ENCODE measurements at regions not wholly inside any gene's neighbourhood (a gene's known extent, or its start where the extent isn't known, plus 50 kb on each side); places are given as distances from the start of the nearest gene placed in this dataset.

DNA sequence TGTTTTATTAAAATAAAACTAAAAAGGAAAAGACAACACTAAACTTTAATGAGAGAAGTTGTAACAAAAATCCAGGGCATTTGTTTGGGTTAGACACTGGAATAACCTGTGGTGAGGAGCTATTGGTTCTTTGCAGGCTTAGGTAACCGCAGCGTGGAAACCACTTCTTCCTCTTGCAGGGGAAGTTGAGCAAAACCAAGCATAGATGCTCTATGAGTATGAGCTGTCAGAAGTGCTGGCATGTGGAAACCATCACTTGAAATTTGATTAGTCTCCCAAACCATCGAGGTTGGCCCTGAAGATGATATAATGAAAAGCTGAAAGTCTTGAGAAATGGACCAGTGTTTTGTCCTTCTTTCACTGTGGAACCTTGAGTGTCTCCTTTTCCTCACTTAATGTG, 127.1 kb upstream of the RBMS3 start:
- Histone ChIP-seq H3K18ac (ENCODE audit: low read length) (no peak overlapping the region), H2AFZ (ENCODE audit: low read length) (no peak overlapping the region), H3K4ac (ENCODE audit: low read length) (no peak overlapping the region), H3K9me3 (replicated peaks in 1 of 2; ENCODE audit: control insufficient read depth in 2 of 2, insufficient read depth in 1 of 2, low read depth in 1 of 2, low read length in 2 of 2) (no peaks in the 10 kb centered on the region), H4K91ac (ENCODE audit: low read depth, low read length, poor library complexity) (no peak overlapping the region), H2BK15ac (ENCODE audit: low read length) (no peak overlapping the region), H4K8ac (ENCODE audit: low read depth, low read length) (no peak overlapping the region), H2BK5ac (ENCODE audit: low read length) (no peak overlapping the region), H3K36me3 (replicated peaks in 1 of 2; ENCODE audit: control insufficient read depth in 2 of 2, insufficient read depth in 2 of 2, low read length in 2 of 2) (no peaks in the 10 kb centered on the region), H3K4me1 (ENCODE audit: control insufficient read depth in 2 of 2, insufficient read depth in 1 of 2, low read depth in 1 of 2, low read length in 2 of 2) (peaks cover 0 to 1% of the 10 kb centered on the region in 2 donors), H3K14ac (ENCODE audit: low read length) (no peak overlapping the region), H2BK120ac (ENCODE audit: low read depth, low read length) (no peak overlapping the region), H3K27ac (replicated peaks; ENCODE audit: low read length) (no peak overlapping the region), H3K4me3 (ENCODE audit: low read length in 2 of 2) (no peak overlapping the region), H2BK12ac (ENCODE audit: low read length) (no peak overlapping the region), H3K27me3 (ENCODE audit: control insufficient read depth in 3 of 3, insufficient read depth in 3 of 3, low read depth in 1 of 3, low read length in 3 of 3) (no peaks in the 10 kb centered on the region), H3K9ac (ENCODE audit: low read depth, low read length, poor library complexity) (no peak overlapping the region), H3K4me2 (ENCODE audit: insufficient read depth, low read length, poor library complexity, severe bottlenecking) (no peak overlapping the region), H2AK5ac (ENCODE audit: low read depth, low read length) (no peak overlapping the region), H3K79me1 (ENCODE audit: low read depth, low read length) (no peaks in the 10 kb centered on the region), H3K23ac (ENCODE audit: low read depth, low read length, poor library complexity) (no peak overlapping the region)
- no CpG with 5 or more reads among the region's 3 CpGs for WGBS, 2 donors (ENCODE audit: extremely low coverage in 2 of 2, insufficient read length in 2 of 2, insufficient replicate concordance in 1 of 2)
- DNase-seq (ENCODE audit: low spot score), result no peak

DNA sequence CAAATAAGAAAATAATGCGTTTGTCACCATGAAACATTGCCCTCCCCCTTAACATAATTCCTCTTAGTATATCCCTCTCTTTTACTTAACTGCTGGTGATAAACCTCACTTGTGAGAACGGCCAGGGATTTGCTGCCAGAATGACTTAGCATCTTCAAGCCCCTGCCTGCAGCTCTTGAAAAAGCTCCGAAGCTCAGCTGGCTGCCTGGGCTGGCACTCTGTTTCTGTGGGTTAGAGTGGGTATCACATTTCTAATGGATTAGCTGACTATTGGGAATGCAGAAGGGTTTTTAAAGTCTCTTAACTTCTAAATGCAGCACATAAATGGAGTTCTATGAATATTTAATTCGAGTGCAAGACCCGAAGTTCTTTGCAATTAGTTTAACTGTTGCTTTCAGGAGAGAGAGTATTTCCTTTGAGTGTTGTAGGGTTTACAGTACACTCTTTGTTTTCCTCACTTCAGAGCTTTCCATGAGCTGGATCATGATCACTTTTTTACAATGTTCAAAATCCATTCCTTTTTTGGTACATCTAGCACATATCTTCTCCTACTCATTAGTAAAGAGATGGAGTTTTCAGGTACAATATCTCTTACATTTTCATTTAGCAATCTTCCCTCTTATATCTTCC, 124.7 kb upstream of the RBMS3 start:
- Histone ChIP-seq H3K36me3 (replicated peaks in 1 of 2; ENCODE audit: control insufficient read depth in 2 of 2, insufficient read depth in 2 of 2, low read length in 2 of 2) (no peaks in the 10 kb centered on the region), H3K4me3 (ENCODE audit: low read length in 2 of 2) (no peak overlapping the region), H2AK5ac (ENCODE audit: low read depth, low read length) (no peak overlapping the region), H3K4ac (ENCODE audit: low read length) (no peak overlapping the region), H2AFZ (ENCODE audit: low read length) (peak overlapping the region; percentile 37), H3K23ac (ENCODE audit: low read depth, low read length, poor library complexity) (no peak overlapping the region), H4K91ac (ENCODE audit: low read depth, low read length, poor library complexity) (no peak overlapping the region), H2BK12ac (ENCODE audit: low read length) (no peak overlapping the region), H2BK120ac (ENCODE audit: low read depth, low read length) (no peak overlapping the region), H3K9me3 (replicated peaks in 1 of 2; ENCODE audit: control insufficient read depth in 2 of 2, insufficient read depth in 1 of 2, low read depth in 1 of 2, low read length in 2 of 2) (peaks cover 0 to 2% of the 10 kb centered on the region in 2 donors), H3K4me1 (ENCODE audit: control insufficient read depth in 2 of 2, insufficient read depth in 1 of 2, low read depth in 1 of 2, low read length in 2 of 2) (peaks cover 0 to 1% of the 10 kb centered on the region in 2 donors), H4K8ac (ENCODE audit: low read depth, low read length) (no peak overlapping the region), H3K27me3 (ENCODE audit: control insufficient read depth in 3 of 3, insufficient read depth in 3 of 3, low read depth in 1 of 3, low read length in 3 of 3) (no peaks in the 10 kb centered on the region), H2BK5ac (ENCODE audit: low read length) (no peak overlapping the region), H2BK15ac (ENCODE audit: low read length) (no peak overlapping the region), H3K79me1 (ENCODE audit: low read depth, low read length) (no peaks in the 10 kb centered on the region), H3K18ac (ENCODE audit: low read length) (no peak overlapping the region), H3K14ac (ENCODE audit: low read length) (no peak overlapping the region), H3K27ac (replicated peaks; ENCODE audit: low read length) (no peak overlapping the region), H3K9ac (ENCODE audit: low read depth, low read length, poor library complexity) (no peak overlapping the region), H3K4me2 (ENCODE audit: insufficient read depth, low read length, poor library complexity, severe bottlenecking) (no peak overlapping the region)
- peak; percentile 9 for DNase-seq (ENCODE audit: low spot score)
- no CpG with 5 or more reads among the region's 5 CpGs for WGBS, 2 donors (ENCODE audit: extremely low coverage in 2 of 2, insufficient read length in 2 of 2, insufficient replicate concordance in 1 of 2)

DNA sequence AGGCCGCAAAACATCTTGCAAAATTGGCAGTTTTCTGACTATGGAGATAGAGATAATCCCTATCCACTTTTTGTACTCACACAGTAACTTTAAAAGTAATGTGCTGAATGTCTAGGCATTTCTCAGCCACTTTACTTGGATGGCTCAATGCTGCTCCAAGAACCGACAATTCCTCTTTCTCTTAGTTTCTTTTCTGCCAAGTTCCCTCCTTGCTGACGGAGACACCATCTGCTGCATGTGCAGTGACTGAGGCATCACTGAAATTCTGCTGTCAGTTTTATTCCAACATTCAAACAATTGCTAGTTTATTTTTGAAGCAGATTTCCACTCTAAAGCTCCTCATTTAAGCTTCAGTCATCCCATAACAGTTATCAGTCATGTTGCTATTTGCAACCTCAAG, 116.0 kb upstream of the RBMS3 start:
- Histone ChIP-seq H2AFZ (ENCODE audit: low read length) (no peak overlapping the region), H3K23ac (ENCODE audit: low read depth, low read length, poor library complexity) (no peak overlapping the region), H3K9ac (ENCODE audit: low read depth, low read length, poor library complexity) (no peak overlapping the region), H2BK120ac (ENCODE audit: low read depth, low read length) (no peak overlapping the region), H3K4me3 (ENCODE audit: low read length in 2 of 2) (no peak overlapping the region), H3K9me3 (replicated peaks in 1 of 2; ENCODE audit: control insufficient read depth in 2 of 2, insufficient read depth in 1 of 2, low read depth in 1 of 2, low read length in 2 of 2) (peaks cover 0 to 5% of the 10 kb centered on the region in 2 donors), H3K4ac (ENCODE audit: low read length) (no peak overlapping the region), H3K27me3 (ENCODE audit: control insufficient read depth in 3 of 3, insufficient read depth in 3 of 3, low read depth in 1 of 3, low read length in 3 of 3) (no peaks in the 10 kb centered on the region), H3K36me3 (replicated peaks in 1 of 2; ENCODE audit: control insufficient read depth in 2 of 2, insufficient read depth in 2 of 2, low read length in 2 of 2) (no peaks in the 10 kb centered on the region), H3K4me1 (ENCODE audit: control insufficient read depth in 2 of 2, insufficient read depth in 1 of 2, low read depth in 1 of 2, low read length in 2 of 2) (no peaks in the 10 kb centered on the region), H3K79me1 (ENCODE audit: low read depth, low read length) (no peaks in the 10 kb centered on the region), H3K4me2 (ENCODE audit: insufficient read depth, low read length, poor library complexity, severe bottlenecking) (no peak overlapping the region), H4K91ac (ENCODE audit: low read depth, low read length, poor library complexity) (no peak overlapping the region), H4K8ac (ENCODE audit: low read depth, low read length) (no peak overlapping the region), H3K27ac (replicated peaks; ENCODE audit: low read length) (no peak overlapping the region), H2BK15ac (ENCODE audit: low read length) (no peak overlapping the region), H2BK5ac (ENCODE audit: low read length) (no peak overlapping the region), H3K14ac (ENCODE audit: low read length) (no peak overlapping the region), H2BK12ac (ENCODE audit: low read length) (no peak overlapping the region), H3K18ac (ENCODE audit: low read length) (no peak overlapping the region), H2AK5ac (ENCODE audit: low read depth, low read length) (no peak overlapping the region)
- WGBS, 2 donors (ENCODE audit: extremely low coverage in 2 of 2, insufficient read length in 2 of 2, insufficient replicate concordance in 1 of 2), result no CpG with 5 or more reads among the region's 3 CpGs
- no peak for DNase-seq (ENCODE audit: low spot score)

DNA sequence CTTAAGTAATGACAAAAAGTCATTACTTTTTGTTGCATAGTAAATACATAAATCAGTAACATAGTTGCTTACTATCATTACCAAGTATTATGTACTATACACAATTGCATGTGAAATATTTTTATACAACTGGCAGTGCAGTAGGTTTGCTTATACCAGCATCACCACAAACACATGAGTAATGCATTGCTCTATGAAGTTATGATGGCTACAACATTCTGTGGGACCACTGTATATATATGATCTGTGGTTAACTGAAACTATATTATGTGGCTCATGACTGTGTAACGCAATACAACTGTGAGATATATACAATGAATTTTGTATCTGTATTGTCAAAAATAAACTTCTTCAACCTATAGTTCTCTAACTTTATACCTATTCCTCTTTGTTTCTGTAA, 113.7 kb upstream of the RBMS3 start:
- Histone ChIP-seq H3K4me2 (ENCODE audit: insufficient read depth, low read length, poor library complexity, severe bottlenecking) (no peak overlapping the region), H3K27me3 (ENCODE audit: control insufficient read depth in 3 of 3, insufficient read depth in 3 of 3, low read depth in 1 of 3, low read length in 3 of 3) (no peaks in the 10 kb centered on the region), H4K91ac (ENCODE audit: low read depth, low read length, poor library complexity) (no peak overlapping the region), H3K18ac (ENCODE audit: low read length) (no peak overlapping the region), H3K4me3 (ENCODE audit: low read length in 2 of 2) (no peak overlapping the region), H3K14ac (ENCODE audit: low read length) (no peak overlapping the region), H2BK5ac (ENCODE audit: low read length) (no peak overlapping the region), H3K9ac (ENCODE audit: low read depth, low read length, poor library complexity) (no peak overlapping the region), H2AK5ac (ENCODE audit: low read depth, low read length) (no peak overlapping the region), H3K36me3 (replicated peaks in 1 of 2; ENCODE audit: control insufficient read depth in 2 of 2, insufficient read depth in 2 of 2, low read length in 2 of 2) (no peaks in the 10 kb centered on the region), H3K9me3 (replicated peaks in 1 of 2; ENCODE audit: control insufficient read depth in 2 of 2, insufficient read depth in 1 of 2, low read depth in 1 of 2, low read length in 2 of 2) (no peaks in the 10 kb centered on the region), H3K27ac (replicated peaks; ENCODE audit: low read length) (no peak overlapping the region), H2BK15ac (ENCODE audit: low read length) (no peak overlapping the region), H4K8ac (ENCODE audit: low read depth, low read length) (no peak overlapping the region), H2AFZ (ENCODE audit: low read length) (no peak overlapping the region), H2BK12ac (ENCODE audit: low read length) (no peak overlapping the region), H3K23ac (ENCODE audit: low read depth, low read length, poor library complexity) (no peak overlapping the region), H2BK120ac (ENCODE audit: low read depth, low read length) (no peak overlapping the region), H3K79me1 (ENCODE audit: low read depth, low read length) (no peaks in the 10 kb centered on the region), H3K4ac (ENCODE audit: low read length) (no peak overlapping the region), H3K4me1 (ENCODE audit: control insufficient read depth in 2 of 2, insufficient read depth in 1 of 2, low read depth in 1 of 2, low read length in 2 of 2) (no peaks in the 10 kb centered on the region)
- DNase-seq (ENCODE audit: low spot score), result no peak
- no CpG with 5 or more reads among the region's 1 CpG for WGBS, 2 donors (ENCODE audit: extremely low coverage in 2 of 2, insufficient read length in 2 of 2, insufficient replicate concordance in 1 of 2)
